ENCODE measurements at regions not wholly inside any gene's neighbourhood (a gene's known extent, or its start where the extent isn't known, plus 50 kb on each side); places are given as distances from the start of the nearest gene placed in this dataset.

GRCh38 chrX:9207142-9207541 lies 173.2 kb upstream of the FAM9B start:
- DNase-seq, result no peak
- H3K4me3 Mint-ChIP-seq, result peak overlapping the region; percentile 72; the same call in 1 of the 2 replicates

DNA sequence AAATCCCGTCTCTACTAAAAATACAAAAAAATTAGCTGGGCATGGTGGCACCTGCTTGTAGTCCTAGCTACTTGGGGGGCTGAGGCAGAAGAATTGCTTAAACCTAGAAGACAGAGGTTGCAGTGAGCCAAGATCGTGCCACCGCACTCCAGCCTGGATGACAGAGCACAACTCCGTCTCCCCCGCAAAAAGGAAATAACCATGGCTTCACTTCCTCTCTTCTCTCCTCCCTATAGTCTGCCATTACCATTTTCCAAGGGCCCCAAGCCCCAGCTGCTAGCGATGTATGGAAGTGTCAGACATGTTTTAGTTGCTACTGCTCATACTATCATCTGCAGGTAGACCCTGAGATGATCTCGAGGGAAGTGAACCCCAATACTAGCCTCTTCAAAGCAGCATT lies 177.3 kb upstream of the FAM9B start:
- TF ChIP-seq, protein P1, sequence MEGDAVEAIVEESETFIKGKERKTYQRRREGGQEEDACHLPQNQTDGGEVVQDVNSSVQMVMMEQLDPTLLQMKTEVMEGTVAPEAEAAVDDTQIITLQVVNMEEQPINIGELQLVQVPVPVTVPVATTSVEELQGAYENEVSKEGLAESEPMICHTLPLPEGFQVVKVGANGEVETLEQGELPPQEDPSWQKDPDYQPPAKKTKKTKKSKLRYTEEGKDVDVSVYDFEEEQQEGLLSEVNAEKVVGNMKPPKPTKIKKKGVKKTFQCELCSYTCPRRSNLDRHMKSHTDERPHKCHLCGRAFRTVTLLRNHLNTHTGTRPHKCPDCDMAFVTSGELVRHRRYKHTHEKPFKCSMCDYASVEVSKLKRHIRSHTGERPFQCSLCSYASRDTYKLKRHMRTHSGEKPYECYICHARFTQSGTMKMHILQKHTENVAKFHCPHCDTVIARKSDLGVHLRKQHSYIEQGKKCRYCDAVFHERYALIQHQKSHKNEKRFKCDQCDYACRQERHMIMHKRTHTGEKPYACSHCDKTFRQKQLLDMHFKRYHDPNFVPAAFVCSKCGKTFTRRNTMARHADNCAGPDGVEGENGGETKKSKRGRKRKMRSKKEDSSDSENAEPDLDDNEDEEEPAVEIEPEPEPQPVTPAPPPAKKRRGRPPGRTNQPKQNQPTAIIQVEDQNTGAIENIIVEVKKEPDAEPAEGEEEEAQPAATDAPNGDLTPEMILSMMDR (IDR thresholded peaks at IDR 0.05), result no peak
- Mint-ChIP-seq H3K36me3 (ENCODE audit: low read depth) (no peaks in the 10 kb centered on the region), H3K9me3 (no peaks in the 10 kb centered on the region), H3K27ac (no peak overlapping the region), H3K4me1 (ENCODE audit: low read depth) (peaks cover 11% of the 10 kb centered on the region; the same call in 1 of the 2 replicates), H3K4me3 (no peak overlapping the region), H3K27me3 (ENCODE audit: insufficient read depth) (no peaks in the 10 kb centered on the region; the same call in 1 of the 2 replicates)
- DNase-seq, result no peak

More at GRCh38 chrX:9207142-9207541, 173.2 kb upstream of the FAM9B start:
- TF ChIP-seq, protein P1 (IDR thresholded peaks at IDR 0.05), result no peak
- peaks cover 19% of the 10 kb centered on the region; the same call in 1 of the 2 replicates for H3K4me1 Mint-ChIP-seq (ENCODE audit: low read depth)
- no peaks in the 10 kb centered on the region for H3K36me3 Mint-ChIP-seq (ENCODE audit: low read depth)
- H3K9me3 Mint-ChIP-seq, result no peaks in the 10 kb centered on the region
- peaks cover 4% of the 10 kb centered on the region; the same call in 1 of the 2 replicates for H3K27me3 Mint-ChIP-seq (ENCODE audit: insufficient read depth)
- H3K27ac Mint-ChIP-seq, result no peak overlapping the region

DNA sequence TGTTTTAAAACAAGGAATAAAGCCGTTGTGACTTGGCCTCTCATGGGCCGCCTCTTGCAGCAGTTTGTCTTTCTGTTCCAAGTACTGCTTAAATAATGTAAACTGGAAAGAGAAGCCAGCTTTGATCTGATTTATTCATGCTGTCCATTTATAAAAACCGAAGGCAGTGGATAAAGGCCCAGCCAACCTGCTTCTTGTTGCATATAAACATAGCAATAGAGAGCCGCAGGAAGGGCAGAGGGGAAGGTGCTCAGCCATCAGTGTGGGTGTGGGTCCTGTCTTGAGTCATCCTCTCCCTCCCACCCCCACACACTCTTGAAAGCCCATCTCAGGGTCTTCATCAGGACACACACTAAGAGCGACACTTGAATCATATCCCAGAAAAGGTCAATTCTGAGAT lies 187.9 kb upstream of the FAM9B start:
- Mint-ChIP-seq H3K27ac (no peak overlapping the region), H3K36me3 (ENCODE audit: low read depth) (0 out of 2 replicates have a peak, but pooled peaks cover 4% of the 10 kb centered on the region), H3K9me3 (no peaks in the 10 kb centered on the region), H3K27me3 (ENCODE audit: insufficient read depth) (peaks cover 7% of the 10 kb centered on the region; the same call in 1 of the 2 replicates), H3K4me1 (ENCODE audit: low read depth) (no peaks in the 10 kb centered on the region; the same call in 1 of the 2 replicates), H3K4me3 (no peak overlapping the region)
- no peak for DNase-seq
- TF ChIP-seq, protein P1 (IDR thresholded peaks at IDR 0.05), result no peak

GRCh38 chrX:9222299-9222698 lies 188.4 kb upstream of the FAM9B start:
- H3K36me3 Mint-ChIP-seq (ENCODE audit: low read depth), result 0 out of 2 replicates have a peak, but pooled peaks cover 4% of the 10 kb centered on the region
- H3K4me1 Mint-ChIP-seq (ENCODE audit: low read depth), result peaks cover 3% of the 10 kb centered on the region; the same call in 1 of the 2 replicates
- no peaks in the 10 kb centered on the region for H3K9me3 Mint-ChIP-seq
- TF ChIP-seq, protein P1 (IDR thresholded peaks at IDR 0.05), result no peak
- no peak overlapping the region for H3K27ac Mint-ChIP-seq
- no peak for DNase-seq
- H3K4me3 Mint-ChIP-seq, result no peak overlapping the region
- H3K27me3 Mint-ChIP-seq (ENCODE audit: insufficient read depth), result peaks cover 7% of the 10 kb centered on the region; the same call in 1 of the 2 replicates

GRCh38 chrX:9227276-9227675 lies 193.3 kb upstream of the FAM9B start:
- DNase-seq, result no peak
- Mint-ChIP-seq H3K27me3 (ENCODE audit: insufficient read depth) (peaks cover 4% of the 10 kb centered on the region; the same call in 1 of the 2 replicates), H3K36me3 (ENCODE audit: low read depth) (0 out of 2 replicates have a peak, but pooled peaks cover 4% of the 10 kb centered on the region), H3K27ac (peak overlapping the region; percentile 18; the same call in 1 of the 2 replicates), H3K4me1 (ENCODE audit: low read depth) (peaks cover 23% of the 10 kb centered on the region), H3K9me3 (no peaks in the 10 kb centered on the region), H3K4me3 (no peak overlapping the region)
- TF ChIP-seq, protein P1 (IDR thresholded peaks at IDR 0.05), result no peak
